RWPE2 (cell line): ENCODE measurements at regions not wholly inside any gene's neighbourhood (a gene's known extent, or its start where the extent isn't known, plus 50 kb on each side); places are given as distances from the start of the nearest gene placed in this dataset.

Experiments used
- ATAC-seq: fragments of 200-7000 bp; cut with Tn5 transposase; 3 replicates; pipeline ENCODE4 v1.9.1; 2021; ENCODE audit warnings: low read depth
- DNase-seq: peaks from one replicate; pipeline ENCODE4 v3.0.0-alpha.2; 2020; ENCODE audit warnings: low spot score
- H3K27ac ChIP-seq: fragments of 450-650 bp; 2 replicates; pipeline ENCODE4 v1.5.1; 2017; ENCODE audit warnings: mild to moderate bottlenecking; ENCODE audit not compliant: poor library complexity, severe bottlenecking
- H3K27me3 ChIP-seq: fragments of 250-450 bp; sonication (Bioruptor Pico); 2 replicates; pipeline ENCODE4 v1.5.1; 2021; ENCODE audit warnings: mild to moderate bottlenecking, moderate library complexity; ENCODE audit not compliant: insufficient read depth, poor library complexity, severe bottlenecking
- H3K36me3 ChIP-seq: fragments of 250-450 bp; sonication (Bioruptor Pico); 2 replicates; pipeline ENCODE4 v1.5.1; 2020; ENCODE audit warnings: low read depth, mild to moderate bottlenecking, moderate library complexity
- H3K4me1 ChIP-seq: fragments of 250-450 bp; sonication (Bioruptor Pico); 2 replicates; pipeline ENCODE4 v1.5.1; 2021; ENCODE audit warnings: mild to moderate bottlenecking, moderate library complexity; ENCODE audit not compliant: insufficient read depth, poor library complexity, severe bottlenecking
- H3K4me3 ChIP-seq: fragments of 250-450 bp; sonication (Bioruptor Pico); 2 replicates; pipeline ENCODE4 v1.5.1; 2021; ENCODE audit warnings: mild to moderate bottlenecking, moderate library complexity; ENCODE audit not compliant: severe bottlenecking
- H3K9me3 ChIP-seq: fragments of 250-450 bp; sonication (Bioruptor Pico); 2 replicates; pipeline ENCODE4 v1.5.1; 2021; ENCODE audit warnings: mild to moderate bottlenecking, moderate library complexity; ENCODE audit not compliant: severe bottlenecking
- CTCF ChIP-seq: fragments of 450-650 bp; IDR thresholded peaks from one replicate; pipeline ENCODE4 v1.5.1; 2017; ENCODE audit warnings: mild to moderate bottlenecking, moderate library complexity; ENCODE audit not compliant: poor library complexity, severe bottlenecking

DNA sequence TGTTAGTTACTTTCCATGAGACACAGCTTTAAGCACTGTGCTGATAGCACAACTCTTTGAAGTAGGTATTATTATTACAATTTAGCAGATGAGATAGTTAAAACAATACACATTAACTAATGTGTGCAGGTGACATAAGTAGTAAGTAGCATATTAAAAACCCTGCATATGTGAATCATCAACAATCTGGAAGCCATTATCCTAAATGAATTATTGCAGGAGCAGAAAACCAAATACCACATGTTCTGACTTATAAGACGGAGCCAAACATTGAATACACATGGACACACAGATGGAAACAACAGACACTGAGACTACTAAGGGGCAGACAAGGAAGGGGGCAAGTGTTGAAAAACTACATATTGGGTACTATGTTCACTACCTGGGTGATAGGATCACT, 300.3 kb upstream of the GULP1 start:
- Histone ChIP-seq H3K4me1 (no peaks in the 10 kb centered on the region), H3K27me3 (no peaks in the 10 kb centered on the region), H3K4me3 (no peak overlapping the region), H3K36me3 (no peaks in the 10 kb centered on the region), H3K9me3 (no peaks in the 10 kb centered on the region), H3K27ac (no peak overlapping the region)
- DNase-seq (no peak), ATAC-seq (no peak)
- no peak for TF ChIP-seq CTCF

DNA sequence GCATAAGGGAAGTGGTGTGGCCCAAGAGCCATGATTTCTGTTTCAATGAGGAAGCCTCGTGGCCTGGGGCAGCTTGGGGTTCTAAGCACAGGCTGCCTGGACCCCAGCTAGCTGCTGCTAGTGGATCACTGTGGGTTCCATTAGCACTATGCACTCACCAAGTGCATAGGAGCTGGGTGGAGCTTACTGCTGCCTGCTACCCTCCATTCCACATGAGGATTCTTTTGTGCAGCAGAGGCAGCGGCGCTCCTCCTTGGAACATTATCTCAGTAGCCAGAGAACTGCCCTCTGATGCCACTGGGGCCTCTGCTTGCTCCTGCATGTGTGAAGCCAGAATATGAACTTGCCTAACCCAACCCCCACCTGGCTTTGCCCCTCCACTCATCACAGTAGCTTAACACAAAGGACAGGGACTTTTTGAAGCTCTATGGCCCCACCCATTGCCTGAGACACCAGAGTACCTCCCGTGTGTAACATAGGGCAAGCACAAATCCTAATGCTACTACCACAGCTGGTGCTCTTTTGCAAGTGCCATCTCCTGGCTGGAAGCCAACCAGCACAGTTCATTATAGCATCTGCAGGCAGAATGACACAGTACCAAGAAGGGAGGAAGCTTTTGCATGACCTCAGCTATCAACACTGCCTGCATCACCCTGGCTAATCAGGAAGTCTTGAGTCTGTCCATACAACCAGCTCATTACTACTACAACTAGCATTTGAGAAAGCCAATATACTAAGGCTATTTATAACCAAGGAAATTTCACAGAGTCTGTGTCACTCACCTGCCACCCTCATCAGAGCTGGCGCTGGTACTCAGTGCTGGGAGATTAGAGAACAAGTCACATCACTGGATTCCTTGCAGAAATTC, 297.0 kb upstream of the GULP1 start:
- no peaks in the 10 kb centered on the region for H3K27me3 ChIP-seq
- no peak overlapping the region for H3K4me3 ChIP-seq
- DNase-seq = no peak
- ATAC-seq = peak; percentile 25; the same call in 2 of the 3 replicates
- no peaks in the 10 kb centered on the region for H3K9me3 ChIP-seq
- no peaks in the 10 kb centered on the region for H3K36me3 ChIP-seq
- H3K4me1 ChIP-seq = no peaks in the 10 kb centered on the region
- no peak for TF ChIP-seq CTCF
- H3K27ac ChIP-seq = no peak overlapping the region

DNA sequence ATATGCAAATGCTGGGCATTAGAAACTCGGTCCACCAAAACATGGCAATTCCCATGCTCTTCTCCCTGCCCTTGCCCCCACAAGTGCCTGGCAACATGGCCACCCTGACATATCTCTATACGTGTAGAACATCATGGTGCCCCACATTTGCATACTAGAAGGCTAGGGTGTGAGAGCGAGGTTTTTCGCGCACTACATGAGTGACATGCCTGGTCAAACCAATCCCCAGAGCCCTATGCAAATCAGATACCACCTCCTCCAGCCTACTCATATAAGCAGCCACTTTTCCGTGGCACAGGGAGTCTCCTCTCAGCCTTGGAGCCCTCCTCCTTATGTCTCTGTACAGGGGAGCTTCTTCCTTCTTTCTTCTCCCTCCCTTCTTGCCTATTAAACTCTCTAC, 296.1 kb upstream of the GULP1 start:
- H3K27me3 ChIP-seq = no peaks in the 10 kb centered on the region
- H3K36me3 ChIP-seq = no peaks in the 10 kb centered on the region
- H3K4me3 ChIP-seq = no peak overlapping the region
- no peaks in the 10 kb centered on the region for H3K9me3 ChIP-seq
- ATAC-seq (no peak), DNase-seq (no peak)
- H3K27ac ChIP-seq = no peak overlapping the region
- H3K4me1 ChIP-seq = no peaks in the 10 kb centered on the region
- TF ChIP-seq CTCF = no peak

DNA sequence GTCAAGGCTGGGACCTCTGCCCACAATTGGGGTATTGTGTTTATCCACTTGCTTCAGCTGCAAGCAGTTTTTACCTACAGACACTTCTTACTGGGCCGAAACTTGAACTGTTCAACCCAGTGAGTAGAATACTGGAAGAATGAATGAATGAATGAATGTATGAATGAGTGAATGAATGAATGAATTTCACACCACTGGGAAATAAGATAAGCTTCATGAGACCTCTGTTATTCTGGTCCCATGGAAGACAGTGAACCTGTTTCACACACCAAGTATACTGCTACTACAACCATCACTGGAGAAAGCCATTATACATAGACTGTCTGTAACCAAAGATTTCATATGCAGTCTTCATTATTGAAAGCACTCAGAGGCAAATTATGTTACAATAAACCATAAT, 295.0 kb upstream of the GULP1 start:
- Histone ChIP-seq H3K4me3 (no peak overlapping the region), H3K27me3 (no peaks in the 10 kb centered on the region), H3K9me3 (no peaks in the 10 kb centered on the region), H3K36me3 (no peaks in the 10 kb centered on the region), H3K4me1 (no peaks in the 10 kb centered on the region), H3K27ac (no peak overlapping the region)
- no peak for ATAC-seq
- no peak for DNase-seq
- no peak for TF ChIP-seq CTCF

GRCh38 chr2:188000189-188000588, 291.5 kb upstream of the GULP1 start:
- TF ChIP-seq CTCF = no peak
- Histone ChIP-seq H3K9me3 (no peaks in the 10 kb centered on the region), H3K27me3 (no peaks in the 10 kb centered on the region), H3K4me3 (no peak overlapping the region), H3K27ac (no peak overlapping the region), H3K4me1 (no peaks in the 10 kb centered on the region), H3K36me3 (no peaks in the 10 kb centered on the region)
- ATAC-seq (no peak), DNase-seq (no peak)
